ENCODE measurements at regions not wholly inside any gene's neighbourhood (a gene's known extent, or its start where the extent isn't known, plus 50 kb on each side); places are given as distances from the start of the nearest gene placed in this dataset.
A peak's percentile ranks its signal among the peaks of the same experiment; 100 is the strongest.

GRCh38 chr2:222993920-222994650, 57.9 kb upstream of the KCNE4 start:
- TF ChIP-seq CTCF (IDR thresholded peaks at IDR 0.05; ENCODE audit: insufficient read depth, low read length), result no peak
- peak; percentile 99 for DNase-seq (ENCODE audit: low read depth)
- H3K4me3 ChIP-seq (ENCODE audit: low read depth, low read length), result peak overlapping the region; percentile 47

- no peak overlapping the region for H3K4me3 ChIP-seq (ENCODE audit: low read depth, low read length)
- DNase-seq (ENCODE audit: low read depth), result no peak
- no peak for TF ChIP-seq CTCF (IDR thresholded peaks at IDR 0.05; ENCODE audit: insufficient read depth, low read length)
These were observed 53.5 kb upstream of the KCNE4 start for GRCh38 chr2:222998459-222998858.

- H3K4me3 ChIP-seq (ENCODE audit: low read depth, low read length), result no peak overlapping the region
- no peak for TF ChIP-seq CTCF (IDR thresholded peaks at IDR 0.05; ENCODE audit: insufficient read depth, low read length)
- DNase-seq (ENCODE audit: low read depth), result no peak
These were observed 50.9 kb upstream of the KCNE4 start for GRCh38 chr2:223000872-223001796.

- no peak for TF ChIP-seq CTCF (IDR thresholded peaks at IDR 0.05; ENCODE audit: insufficient read depth, low read length)
- no peak for DNase-seq (ENCODE audit: low read depth)
- no peak overlapping the region for H3K4me3 ChIP-seq (ENCODE audit: low read depth, low read length)
These were observed 50.2 kb upstream of the KCNE4 start for GRCh38 chr2:223001797-223002175.
